GM12892 (cell line): ENCODE measurements at regions not wholly inside any gene's neighbourhood (a gene's known extent, or its start where the extent isn't known, plus 50 kb on each side); places are given as distances from the start of the nearest gene placed in this dataset.

Source experiments
- POLR2AphosphoS5 ChIP-seq: IDR thresholded peaks from 2 replicates; pipeline ENCODE4 v1.6.1; 2011; ENCODE audit warnings: low read depth, low read length, control low read depth
- TAF1 ChIP-seq: IDR thresholded peaks from 2 replicates; pipeline ENCODE4 v1.6.1; 2011; ENCODE audit warnings: low read depth, mild to moderate bottlenecking, control low read depth, low read length, borderline replicate concordance

DNA sequence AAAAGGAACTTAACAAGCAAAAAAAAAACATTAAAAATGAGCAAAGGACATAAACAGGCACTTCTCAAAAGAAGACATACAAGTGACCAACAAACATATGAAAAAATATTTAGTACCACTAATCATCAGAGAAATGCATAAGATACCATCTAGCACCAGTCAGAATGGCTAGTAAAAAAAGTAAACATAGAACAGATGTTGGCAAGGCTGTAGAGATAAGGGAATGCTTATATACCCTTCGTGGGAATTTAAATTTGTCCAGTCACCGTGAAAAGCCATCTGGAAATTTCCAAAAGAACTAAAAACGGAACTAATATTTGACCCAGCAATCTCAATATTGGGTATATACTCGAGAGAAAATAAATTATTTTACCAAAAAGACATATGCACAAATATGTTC, 1751.3 kb upstream of the LRRTM1 start:
- TF ChIP-seq TAF1 (no peak), POLR2AphosphoS5 (no peak)
